ENCODE measurements at regions not wholly inside any gene's neighbourhood (a gene's known extent, or its start where the extent isn't known, plus 50 kb on each side); places are given as distances from the start of the nearest gene placed in this dataset.

GRCh38 chr12:110993434-110993833 lies 73.1 kb upstream of the MYL2 start:
- DNase-seq = no peak

GRCh38 chr12:110992909-110993308 lies 72.5 kb upstream of the MYL2 start:
- no peak for DNase-seq

- DNase-seq = no peak
Observed at GRCh38 chr12:110983811-110984210, 63.4 kb upstream of the MYL2 start.

- DNase-seq = no peak
Observed at GRCh38 chr12:110972866-110973265, 52.5 kb upstream of the MYL2 start.

- DNase-seq = no peak
Observed at GRCh38 chr12:110971936-110972335, 51.6 kb upstream of the MYL2 start.

GRCh38 chr12:110971189-110971920 lies 51.0 kb upstream of the MYL2 start:
- no peak for DNase-seq
